GM19035 (cell line): ENCODE measurements at regions not wholly inside any gene's neighbourhood (a gene's known extent, or its start where the extent isn't known, plus 50 kb on each side); places are given as distances from the start of the nearest gene placed in this dataset.

Source experiments
- ATAC-seq: cut with Tn5 transposase; IDR thresholded peaks from one replicate; pipeline ENCODE4 v1.9.1; 2021; ENCODE audit not compliant: unreplicated experiment

GRCh38 chr15:93296759-93297500 lies 207.9 kb upstream of the RGMA start:
- ATAC-seq = no peak

- ATAC-seq = no peak
Measured at GRCh38 chr15:93294896-93295295, 205.9 kb upstream of the RGMA start.

DNA sequence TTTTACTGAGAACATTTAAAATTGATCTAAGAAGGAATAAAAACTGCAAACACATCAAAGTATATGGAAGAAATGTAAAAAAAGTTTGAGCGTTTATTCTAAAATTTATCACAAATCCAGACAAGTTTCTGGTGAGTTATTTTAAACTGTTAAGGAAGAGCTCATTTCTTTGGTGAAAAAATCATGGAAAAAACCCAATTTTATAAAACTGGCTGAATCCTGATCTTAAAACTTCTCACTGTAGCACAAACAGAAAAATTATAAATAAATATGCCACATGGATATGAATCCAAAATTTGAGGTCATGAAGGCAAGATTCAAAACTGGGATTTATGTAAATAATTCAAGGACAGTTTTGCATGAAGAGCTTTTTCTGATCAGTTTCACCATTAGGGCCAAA lies 205.1 kb upstream of the RGMA start:
- ATAC-seq = no peak

GRCh38 chr15:93291380-93291779 lies 202.4 kb upstream of the RGMA start:
- ATAC-seq = no peak

DNA sequence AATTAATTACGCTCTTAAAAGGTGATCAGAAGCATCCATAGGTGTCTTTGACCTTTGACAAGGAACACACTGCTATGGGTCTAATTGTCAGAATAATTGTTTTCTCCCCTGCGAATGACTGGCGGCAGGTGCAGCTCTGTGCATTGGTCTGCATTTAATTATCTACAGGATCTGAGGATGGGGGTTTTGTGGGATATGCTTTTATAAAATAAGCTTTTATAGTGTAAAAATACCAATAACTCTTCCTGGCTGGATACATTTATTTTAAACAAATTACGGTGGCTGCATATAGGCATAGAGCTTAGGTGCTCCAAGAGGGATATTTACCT lies 201.6 kb upstream of the RGMA start:
- no peak for ATAC-seq

DNA sequence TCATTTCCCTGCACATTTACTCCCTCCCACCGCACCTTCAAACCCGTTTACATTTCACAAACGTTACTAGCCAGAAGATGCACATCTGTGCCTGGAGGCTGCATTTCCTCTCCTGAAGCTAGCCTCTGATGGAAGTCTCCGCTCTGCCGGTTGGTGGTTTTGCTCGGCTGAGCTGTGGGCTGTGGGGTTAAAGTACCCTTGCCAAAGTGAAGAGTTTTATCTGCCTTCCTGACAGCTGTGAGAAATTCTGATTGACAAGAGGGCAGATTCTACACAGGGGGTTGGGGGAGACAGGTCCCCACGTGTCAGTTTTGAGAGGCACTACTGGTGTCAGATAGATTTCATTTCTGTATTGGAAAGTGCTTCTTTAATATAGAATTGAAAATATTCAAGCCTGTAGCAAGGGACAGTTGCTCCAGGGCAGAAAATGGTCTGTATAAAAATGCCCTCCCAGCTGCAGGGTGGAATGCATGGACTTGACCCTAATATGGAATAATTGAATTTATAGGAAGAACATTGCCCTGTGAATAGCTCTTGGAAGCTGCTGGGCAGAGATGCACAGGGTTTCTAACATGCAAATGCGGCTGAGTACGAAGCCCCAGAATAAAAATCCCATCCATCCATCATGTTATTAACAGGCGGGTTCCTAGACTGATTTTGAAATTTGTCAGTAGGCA lies 201.1 kb upstream of the RGMA start:
- ATAC-seq = no peak

- no peak for ATAC-seq
Measured at GRCh38 chr15:93288728-93289294, 199.8 kb upstream of the RGMA start.

DNA sequence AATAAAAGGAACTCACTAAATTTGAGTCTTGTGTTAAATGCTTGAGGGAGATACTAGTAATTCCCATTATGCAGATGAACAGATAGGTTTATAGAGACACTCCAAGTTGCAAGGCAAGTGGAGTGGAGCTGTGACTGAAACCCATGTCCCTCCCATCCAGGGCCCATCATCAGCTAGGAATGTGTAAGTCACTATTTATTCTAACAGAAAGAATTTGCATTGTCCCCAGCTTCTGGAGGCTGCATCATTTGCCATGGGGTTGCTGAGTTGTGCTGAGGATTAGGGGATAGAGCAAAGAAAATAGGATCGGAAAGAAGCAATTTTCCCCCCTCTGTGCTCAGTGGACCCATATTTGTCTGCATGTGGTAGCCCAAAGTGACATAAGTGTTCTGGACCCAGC lies 197.4 kb upstream of the RGMA start:
- ATAC-seq = no peak

GRCh38 chr15:93283854-93284253 lies 194.8 kb upstream of the RGMA start:
- no peak for ATAC-seq

DNA sequence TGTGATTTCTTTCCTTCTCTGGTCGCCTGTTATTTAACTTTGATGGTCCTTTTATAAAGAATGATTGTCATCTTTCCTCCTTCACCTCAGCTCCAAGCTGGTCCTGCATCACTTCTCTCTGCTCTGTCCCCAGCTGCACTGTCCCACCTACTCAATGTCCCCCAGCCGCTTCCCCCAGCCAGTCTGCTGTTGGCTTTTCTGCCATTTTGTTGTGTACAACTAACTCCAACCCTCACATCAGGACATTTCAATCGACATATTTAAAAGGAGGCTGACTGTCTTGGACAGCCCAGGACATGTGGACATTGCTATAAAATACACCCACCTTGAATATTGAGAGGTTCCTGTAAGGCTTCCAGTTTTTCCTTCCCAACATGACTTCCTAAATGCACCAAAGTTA lies 193.8 kb upstream of the RGMA start:
- no peak for ATAC-seq

DNA sequence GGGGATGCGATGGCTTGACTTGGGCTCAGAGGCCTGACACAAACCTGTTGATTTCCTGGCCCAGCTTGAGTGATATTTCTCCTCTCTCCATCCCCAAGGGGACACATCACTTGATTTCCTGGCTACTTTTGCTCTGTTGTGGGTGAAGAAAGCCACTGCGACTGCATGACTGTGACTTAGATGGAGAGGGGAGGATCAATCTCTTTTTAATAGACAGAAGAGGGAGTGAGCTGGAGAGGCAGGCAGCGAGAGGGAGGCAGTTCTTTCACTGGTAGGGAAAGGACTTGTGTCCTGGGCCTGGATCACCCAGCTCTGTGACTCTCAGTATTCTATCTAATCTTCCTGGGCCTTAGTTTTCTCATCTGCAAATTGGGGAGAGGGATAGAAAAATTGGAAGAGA lies 189.8 kb upstream of the RGMA start:
- ATAC-seq = no peak

- no peak for ATAC-seq
Measured at GRCh38 chr15:93278006-93278405, 189.0 kb upstream of the RGMA start.

DNA sequence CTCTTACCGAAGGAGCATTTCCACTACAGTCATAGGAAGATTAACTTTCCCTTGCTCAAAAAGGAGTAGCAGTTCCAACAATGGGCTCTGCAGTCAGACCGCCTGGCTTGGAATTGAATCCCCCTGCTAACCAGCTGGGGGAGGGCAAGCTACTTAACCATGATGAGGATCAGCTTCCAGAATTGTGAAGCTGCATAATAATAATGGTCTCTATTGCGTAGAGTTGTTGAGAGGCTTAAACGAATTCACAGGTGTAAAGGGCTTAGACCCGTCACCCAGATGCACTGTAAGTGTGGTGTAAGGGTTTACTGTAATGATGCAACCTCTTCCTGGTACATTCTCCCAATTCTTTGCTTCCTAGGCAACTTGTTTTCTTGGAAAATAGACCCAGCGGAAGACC lies 185.2 kb upstream of the RGMA start:
- ATAC-seq = no peak

- ATAC-seq = no peak
Measured at GRCh38 chr15:93271871-93272270, 182.9 kb upstream of the RGMA start.

GRCh38 chr15:93270937-93271467 lies 182.0 kb upstream of the RGMA start:
- ATAC-seq = no peak

- no peak for ATAC-seq
Measured at GRCh38 chr15:93268066-93268465, 179.1 kb upstream of the RGMA start.

DNA sequence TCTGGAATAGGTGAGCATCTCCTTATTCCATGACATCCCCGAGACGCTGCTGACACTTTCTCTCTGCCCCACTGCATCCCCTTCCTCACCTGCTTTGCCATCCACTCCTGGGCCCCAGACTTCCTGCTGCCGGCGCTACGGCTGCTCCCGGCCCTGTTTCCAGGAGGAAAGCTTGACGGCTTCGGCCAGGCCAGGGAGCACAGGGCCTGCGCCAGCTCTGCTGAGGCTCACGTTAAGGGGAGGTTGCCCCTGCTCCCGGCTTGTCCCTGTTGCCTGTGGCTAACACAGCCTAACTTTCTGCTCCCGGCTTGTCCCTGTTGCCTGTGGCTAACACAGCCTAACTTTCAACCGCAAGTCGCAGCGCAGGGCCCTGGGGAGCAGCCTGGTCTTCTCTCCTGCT lies 177.3 kb upstream of the RGMA start:
- no peak for ATAC-seq

DNA sequence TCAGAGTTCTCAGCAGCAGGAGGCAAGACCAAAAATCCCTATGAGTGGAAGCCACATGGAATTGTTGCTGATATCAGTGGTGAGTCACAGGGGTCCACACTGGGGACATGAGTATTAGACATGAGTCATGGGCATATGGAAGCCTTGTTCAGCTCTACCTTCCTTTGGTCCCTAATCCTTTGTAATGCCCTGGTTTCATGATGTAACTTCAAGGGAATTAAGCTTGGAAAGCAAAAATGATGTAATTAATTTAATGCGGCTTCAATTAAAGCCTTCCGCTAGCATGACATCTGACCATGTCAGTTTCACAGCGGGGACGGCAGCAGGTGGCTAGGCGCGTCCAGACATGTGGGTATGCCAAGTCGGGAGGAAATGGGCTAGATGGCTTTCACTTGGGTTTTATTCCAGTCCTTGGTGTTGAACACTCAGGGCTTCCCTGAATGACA lies 176.1 kb upstream of the RGMA start:
- no peak for ATAC-seq

DNA sequence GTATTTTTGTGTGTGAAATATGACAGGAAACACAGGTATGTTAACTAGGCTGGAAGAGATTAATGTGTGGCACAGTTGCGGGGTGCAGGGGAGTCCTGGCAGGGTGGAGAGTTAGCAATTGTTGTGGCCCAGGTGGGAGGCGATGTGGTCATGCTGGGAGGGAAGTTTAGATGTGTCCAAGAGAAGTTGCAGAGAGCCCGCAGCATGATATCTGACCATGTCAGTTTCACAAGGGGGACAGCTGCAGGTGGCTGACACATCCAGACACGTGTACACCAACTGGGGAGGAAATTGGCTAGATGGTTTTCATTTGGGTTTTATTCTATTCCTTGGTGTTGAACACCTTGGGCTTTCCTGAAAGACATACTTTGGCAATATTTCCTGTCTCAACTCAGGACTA lies 172.8 kb upstream of the RGMA start:
- no peak for ATAC-seq

DNA sequence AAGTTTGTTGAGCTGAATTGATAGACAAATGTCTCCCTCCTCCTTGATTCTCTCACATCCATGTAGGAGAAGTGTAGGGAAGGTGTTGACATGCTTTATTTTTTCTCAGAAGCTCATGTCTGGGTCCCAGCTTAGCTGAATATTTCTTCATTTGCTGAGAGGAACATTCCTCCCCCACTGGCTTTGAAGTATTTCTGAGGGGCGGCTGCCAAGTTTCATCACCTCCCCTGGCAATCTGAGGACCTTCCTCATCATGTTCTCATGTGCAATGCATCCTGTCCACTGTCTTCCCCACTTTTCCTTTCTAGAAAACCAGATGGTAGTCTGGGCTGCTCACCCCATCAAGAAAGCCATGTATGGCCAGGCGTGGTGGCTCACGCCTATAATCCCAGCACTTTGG lies 168.9 kb upstream of the RGMA start:
- ATAC-seq = no peak

GRCh38 chr15:93253681-93254080 lies 164.7 kb upstream of the RGMA start:
- no peak for ATAC-seq

GRCh38 chr15:93252780-93253179 lies 163.8 kb upstream of the RGMA start:
- no peak for ATAC-seq
